ENCODE measurements at regions not wholly inside any gene's neighbourhood (a gene's known extent, or its start where the extent isn't known, plus 50 kb on each side); places are given as distances from the start of the nearest gene placed in this dataset.

DNA sequence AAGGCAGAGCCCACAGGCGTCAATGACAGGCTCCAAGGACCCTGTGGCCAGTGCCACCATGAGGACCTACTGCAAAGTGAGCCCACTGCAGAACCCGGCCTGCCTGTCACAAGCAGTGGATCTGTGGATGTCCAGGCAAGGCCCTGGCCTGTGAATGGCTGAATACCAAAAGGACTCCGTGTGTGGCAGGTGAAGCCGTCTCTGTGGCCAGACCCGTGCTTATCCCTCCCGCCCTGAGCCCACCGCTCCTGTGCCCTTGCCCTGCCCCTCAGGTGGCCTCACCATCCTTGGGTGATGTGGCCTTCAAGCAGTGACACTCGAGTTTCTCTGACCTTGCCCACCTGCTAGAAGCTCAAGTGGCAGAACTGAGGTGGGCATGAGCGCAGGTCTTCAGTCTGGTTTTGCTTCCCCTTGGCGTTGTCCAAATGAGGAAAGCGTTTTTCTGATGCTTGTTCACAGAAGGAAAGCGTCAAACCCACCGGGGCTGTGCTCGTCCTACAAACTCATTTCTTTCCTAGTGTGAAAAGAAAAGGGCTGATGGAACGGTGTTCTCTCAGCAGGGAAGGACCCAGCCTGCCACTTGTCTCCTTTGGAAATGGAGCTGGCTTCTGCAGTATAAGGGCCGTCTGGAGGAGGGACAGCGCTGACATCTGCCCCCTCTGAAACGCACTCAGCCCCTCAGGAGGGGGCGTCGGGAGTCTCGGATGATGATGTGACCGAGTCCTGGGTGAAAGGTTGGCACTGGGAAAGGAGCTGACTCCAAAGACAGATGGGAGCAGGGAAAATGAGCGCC, 377.7 kb upstream of the IRX4 start:
- no peak for DNase-seq (ENCODE audit: low spot score)

- no peak for DNase-seq (ENCODE audit: low spot score)
These were observed 376.9 kb upstream of the IRX4 start for GRCh38 chr5:2259494-2260107.

GRCh38 chr5:2258861-2259260, 376.1 kb upstream of the IRX4 start:
- DNase-seq (ENCODE audit: low spot score) = no peak

DNA sequence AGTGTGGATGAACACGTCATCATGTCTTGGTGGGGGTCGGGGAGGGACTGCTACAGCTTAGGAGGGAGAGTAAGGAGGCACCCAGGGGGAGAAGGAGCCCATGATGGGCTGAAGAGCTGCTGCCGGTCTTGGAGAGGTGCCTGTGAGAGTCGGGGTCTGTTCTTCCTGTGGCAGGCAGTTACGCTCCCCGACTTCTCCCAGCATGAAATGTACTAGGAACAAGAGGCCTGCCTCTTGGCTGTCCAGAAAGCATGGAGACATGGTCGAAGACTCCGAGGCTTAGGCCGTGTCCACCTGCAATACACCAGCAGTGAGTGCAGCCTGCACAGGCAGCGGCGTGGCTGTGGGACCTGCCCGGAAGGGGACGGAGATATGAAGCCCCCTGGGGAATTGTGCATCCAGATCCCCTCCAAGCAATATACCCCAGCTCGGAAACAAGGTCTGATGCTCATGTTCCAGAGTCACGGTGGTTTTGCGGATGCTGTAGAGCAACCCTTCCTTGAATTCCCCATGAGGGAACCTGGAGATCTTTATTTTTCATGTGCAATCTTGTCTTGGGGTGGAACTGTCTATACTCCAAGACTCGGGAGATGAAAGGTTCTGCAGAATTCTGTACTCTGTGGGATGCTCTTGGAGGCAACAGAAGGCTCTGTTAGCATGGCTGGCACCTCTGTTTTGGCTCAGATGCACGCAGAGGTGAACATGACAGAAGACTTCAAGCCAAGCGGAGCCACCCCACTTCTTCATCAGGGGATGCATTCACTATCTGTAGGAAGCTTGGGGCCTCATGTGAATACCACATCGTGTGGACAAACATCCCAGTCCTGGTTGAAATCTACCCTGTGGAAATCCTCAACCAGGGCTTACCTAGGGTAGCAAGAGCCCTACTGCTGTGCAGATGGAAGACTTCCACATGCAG, 374.9 kb upstream of the IRX4 start:
- no peak for DNase-seq (ENCODE audit: low spot score)

DNA sequence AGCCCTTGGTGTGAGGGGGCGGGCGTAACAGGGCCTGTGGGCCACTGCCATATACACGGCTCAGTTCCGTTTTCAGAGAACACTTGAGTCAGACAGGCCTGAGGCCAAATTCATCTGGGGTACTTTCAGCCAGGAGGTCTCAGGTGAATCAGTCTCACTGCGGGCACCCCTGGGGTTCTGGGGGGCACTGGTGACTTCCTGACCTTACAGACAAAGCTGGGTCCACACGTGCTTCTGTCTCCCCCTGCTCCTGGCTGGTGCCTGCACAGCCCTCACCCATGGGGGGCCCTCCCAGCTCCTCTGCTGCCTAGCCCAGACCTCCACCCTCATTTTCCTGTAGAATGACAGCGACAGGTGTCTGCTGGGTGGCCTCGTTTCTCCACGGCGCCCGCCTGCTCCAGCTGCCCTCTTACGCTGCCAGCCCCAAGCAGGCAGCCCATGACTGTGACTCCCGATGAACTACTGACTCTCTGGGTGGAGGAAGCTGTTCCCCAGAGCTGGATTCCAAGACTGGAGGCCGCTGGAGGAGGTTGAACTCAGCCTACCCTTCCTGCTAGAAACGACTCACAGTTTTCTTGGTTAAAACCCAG, 374.1 kb upstream of the IRX4 start:
- no peak for DNase-seq (ENCODE audit: low spot score)

DNA sequence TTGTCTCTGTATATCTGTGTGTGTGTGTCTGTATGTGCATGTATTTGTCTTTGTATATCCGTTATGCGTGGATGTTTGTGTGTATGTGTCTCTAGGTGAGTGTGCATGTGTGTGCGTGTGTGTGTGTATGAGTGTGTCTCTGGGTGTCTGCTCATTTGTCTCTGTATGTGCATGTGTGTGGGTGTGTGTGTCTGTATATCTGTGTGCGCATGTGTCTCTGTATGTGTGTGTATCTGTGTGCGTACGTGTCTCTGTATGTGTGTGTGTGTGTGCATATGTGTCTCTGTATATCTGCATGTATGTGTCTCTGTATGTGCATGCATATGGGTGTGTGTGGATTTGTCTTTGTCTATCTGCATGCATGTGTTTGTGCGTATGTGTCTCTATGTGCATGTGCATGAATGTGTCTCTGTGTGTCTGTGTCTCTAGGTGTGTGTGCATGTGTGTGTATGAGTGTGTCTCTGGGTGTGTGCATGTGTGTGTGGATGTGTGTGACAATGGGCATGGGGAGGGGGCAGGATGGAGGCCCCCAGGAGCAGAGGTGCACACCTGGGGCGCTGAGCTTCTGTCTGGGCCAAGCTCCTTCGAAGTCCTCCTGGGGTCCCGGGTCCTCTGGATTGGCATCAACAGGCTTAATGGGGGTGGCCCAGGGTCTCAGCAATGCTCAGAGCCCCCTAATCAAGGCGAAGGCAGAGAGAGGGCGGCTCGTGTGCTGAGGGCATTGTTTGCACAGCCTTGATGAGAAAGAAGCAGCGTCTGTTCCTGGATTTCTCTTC, 373.4 kb upstream of the IRX4 start:
- no peak for DNase-seq (ENCODE audit: low spot score)

- no peak for DNase-seq (ENCODE audit: low spot score)
These were observed 372.4 kb upstream of the IRX4 start for GRCh38 chr5:2254880-2255750.

DNA sequence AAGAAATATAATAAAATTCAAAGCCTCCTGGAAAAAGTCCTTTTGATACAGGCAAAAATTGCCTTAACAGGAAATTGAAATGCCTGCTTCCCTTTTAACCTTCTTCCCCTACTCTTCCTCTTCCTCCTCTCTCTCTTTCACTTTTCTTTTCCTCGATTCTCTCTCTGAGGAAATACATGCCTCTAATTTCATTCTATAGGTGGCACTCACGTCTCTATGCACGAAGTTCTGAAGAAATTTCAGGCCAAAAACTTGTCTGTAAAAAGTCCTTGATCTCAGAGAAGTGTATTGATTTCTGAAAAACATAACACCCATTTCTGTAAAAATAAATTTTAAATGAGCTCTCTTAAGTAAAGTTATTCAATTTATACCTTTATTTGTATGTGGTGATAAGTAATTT, 371.7 kb upstream of the IRX4 start:
- no peak for DNase-seq (ENCODE audit: low spot score)

DNA sequence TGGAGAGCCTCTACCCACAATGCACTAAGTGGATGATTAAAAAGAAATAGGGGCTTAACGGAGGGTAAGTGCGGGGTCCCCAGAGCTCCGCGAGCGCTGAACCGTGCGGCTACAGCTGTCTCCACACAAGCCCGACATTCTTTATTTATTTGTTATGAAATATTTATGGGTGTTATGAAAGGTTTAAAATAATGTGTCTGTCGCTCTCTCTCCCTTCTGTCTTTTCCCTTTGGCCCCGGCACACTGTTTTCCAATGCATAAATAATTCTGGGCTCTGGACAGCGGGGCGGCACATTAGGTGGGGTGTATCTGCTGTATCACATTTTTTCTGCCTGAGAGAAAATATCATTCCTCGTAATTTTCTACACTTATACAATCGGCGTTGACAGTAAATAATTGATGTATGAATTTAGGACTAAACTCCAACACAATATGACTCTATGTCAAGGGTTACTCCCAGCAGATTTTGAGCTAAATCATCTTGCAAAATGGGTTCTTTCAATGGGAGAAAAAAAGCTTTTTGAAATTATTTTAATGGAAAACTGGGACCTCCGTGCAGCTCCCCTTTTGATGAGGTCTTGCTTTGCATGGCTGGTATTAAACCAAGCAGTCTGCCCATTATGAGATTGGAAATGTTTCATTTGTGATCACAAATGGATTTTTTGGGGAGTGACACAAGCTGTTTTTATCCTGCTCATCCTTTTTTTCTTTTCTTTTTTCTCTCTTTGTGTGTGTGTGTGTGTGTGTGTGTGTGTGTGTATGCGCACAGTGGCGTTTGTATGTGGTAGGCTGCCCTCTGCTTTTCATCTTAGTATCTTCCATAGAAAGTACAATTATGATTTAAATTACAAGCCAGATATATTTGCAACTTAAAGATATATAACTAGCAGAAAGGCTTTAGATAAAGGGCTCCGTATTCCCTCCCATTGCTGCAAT, 370.6 kb upstream of the IRX4 start:
- DNase-seq (ENCODE audit: low spot score) = no peak

DNA sequence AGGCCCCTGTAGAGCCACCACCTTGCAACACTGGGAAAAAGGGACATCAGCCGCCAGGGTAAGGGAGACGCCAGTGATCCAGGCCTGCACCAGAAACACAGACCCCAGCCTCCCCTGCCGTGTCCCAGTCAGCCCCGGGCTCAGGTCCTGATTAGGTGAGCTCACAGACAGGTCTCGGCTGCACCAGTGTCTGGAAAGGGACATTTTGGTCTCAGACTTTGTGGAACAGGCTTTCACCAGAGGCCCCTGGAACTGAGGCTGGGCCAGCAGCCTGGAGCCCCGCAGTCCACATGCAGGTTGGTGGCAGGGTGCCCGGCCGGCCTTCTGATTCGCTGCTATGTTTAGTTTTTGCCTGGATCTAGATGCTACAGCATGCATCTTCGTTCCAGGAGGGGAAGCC, 369.0 kb upstream of the IRX4 start:
- DNase-seq (ENCODE audit: low spot score) = no peak

DNA sequence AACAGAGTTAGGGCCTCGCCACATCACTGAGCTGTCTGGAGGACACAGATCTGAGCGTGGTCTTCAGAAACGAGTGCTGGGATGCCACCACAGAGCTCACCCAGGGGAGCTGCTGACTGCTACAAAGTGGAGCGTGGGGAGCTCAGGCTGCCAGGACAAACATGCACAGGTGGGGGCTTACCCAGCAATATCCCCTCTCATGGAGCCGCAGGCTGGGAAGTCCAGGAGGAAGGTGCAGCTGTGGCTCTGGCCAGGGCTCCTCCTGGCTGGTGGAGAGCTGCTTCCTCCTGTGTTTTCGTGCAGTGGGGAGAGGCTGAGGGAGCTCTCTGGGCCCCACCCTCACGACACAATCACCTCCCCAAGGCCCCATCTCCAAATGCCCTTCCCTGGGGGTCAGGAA, 368.6 kb upstream of the IRX4 start:
- no peak for DNase-seq (ENCODE audit: low spot score)

GRCh38 chr5:2250365-2250950, 367.7 kb upstream of the IRX4 start:
- no peak for DNase-seq (ENCODE audit: low spot score)

DNA sequence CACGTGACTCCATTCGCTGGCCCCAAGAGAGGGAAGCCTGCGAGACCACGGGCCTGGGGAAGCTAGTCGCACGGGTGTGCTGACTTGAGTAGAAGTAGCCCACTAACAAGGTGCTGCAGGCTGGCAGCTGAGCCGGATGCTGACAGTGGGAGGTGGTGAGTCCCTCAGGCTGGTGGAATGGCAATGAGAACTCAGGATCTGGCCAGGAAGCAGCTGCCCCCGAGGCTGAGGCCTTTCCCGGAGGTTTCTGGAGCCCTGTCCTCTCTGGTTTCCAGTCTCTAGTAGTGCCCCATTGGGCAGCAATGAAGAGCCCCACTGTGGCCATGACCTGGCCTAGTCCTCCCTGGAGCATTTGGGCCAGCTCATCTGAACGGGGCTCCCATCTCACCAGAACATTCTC, 366.7 kb upstream of the IRX4 start:
- DNase-seq (ENCODE audit: low spot score) = no peak

- no peak for DNase-seq (ENCODE audit: low spot score)
These were observed 366.3 kb upstream of the IRX4 start for GRCh38 chr5:2249026-2249425.

DNA sequence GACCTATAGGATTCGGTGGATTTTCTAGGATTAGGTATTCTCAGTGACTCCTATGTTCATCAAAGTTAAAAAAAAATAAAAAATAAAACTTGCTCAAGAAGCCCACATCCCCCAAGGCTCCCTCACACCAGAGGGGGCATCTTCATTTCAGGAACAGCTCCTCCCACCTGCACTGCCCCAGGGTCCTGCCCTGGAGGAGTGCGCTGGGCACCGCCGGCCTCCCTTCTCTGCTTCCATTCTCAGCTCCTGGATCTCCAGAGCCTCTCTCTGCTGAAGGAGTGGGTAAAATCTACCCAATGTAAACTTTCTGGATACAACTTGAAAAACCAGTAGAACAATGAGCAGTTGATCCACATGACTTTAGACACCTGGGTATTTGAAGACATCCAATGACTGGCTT, 359.8 kb upstream of the IRX4 start:
- no peak for DNase-seq (ENCODE audit: low spot score)

DNA sequence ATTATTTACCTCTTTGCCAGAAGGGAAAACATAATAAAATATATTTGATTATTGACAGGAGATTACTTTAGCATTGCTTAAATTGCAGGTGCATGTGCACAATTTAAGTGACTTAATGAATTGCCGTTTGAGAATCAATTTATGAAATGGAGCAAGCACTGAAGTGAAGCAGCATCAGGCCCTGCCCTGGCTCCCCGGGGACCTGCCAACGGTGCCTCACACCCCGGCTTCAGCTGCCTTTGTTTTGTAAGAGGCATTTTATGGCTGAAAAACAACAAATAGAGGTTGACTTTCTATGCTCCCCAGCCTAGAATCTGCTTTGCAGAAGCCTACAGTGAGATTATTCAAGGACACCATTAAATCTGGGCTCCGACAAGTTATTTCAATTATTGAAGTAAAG, 359.1 kb upstream of the IRX4 start:
- no peak for DNase-seq (ENCODE audit: low spot score)

GRCh38 chr5:2240118-2240904, 357.6 kb upstream of the IRX4 start:
- DNase-seq (ENCODE audit: low spot score) = no peak

- no peak for DNase-seq (ENCODE audit: low spot score)
These were observed 356.6 kb upstream of the IRX4 start for GRCh38 chr5:2239201-2239910.
